Skeletal muscle tissue (tissue), 3 donors: ENCODE measurements at regions not wholly inside any gene's neighbourhood (a gene's known extent, or its start where the extent isn't known, plus 50 kb on each side); places are given as distances from the start of the nearest gene placed in this dataset.
"Not testable (repeated sequence)": the region's sequence is repeated elsewhere in the genome, so short reads cannot be mapped to it uniquely, and the experiment has no call there.

Experiments
- H3K27ac ChIP-seq: one replicate; pipeline ENCODE4 v1.7.0; 2013; ENCODE audit warnings: mild to moderate bottlenecking, low read depth, low read length, inconsistent platforms
- H3K27me3 ChIP-seq, 3 donors: one replicate each; pipeline ENCODE4 v1.7.0; 2013; ENCODE audit warnings: low read length in 3 of 3; ENCODE audit not compliant: control insufficient read depth in 3 of 3, insufficient read depth in 3 of 3
- H3K36me3 ChIP-seq, 3 donors: one replicate each; pipeline ENCODE4 v1.7.0; 2013; ENCODE audit warnings: low read length in 3 of 3; ENCODE audit not compliant: control insufficient read depth in 3 of 3, insufficient read depth in 3 of 3
- H3K4me1 ChIP-seq, 3 donors: one replicate each; pipeline ENCODE4 v1.7.0; 2013; ENCODE audit warnings: low read length in 3 of 3, mild to moderate bottlenecking in 3 of 3; ENCODE audit not compliant: control insufficient read depth in 3 of 3, insufficient read depth in 3 of 3
- H3K4me3 ChIP-seq, 3 donors: one replicate each; pipeline ENCODE4 v1.7.0; 2013; ENCODE audit warnings: low read length in 3 of 3
- H3K9ac ChIP-seq, 3 donors: one replicate each; pipeline ENCODE4 v1.7.0; 2013; ENCODE audit warnings: low read length in 3 of 3, mild to moderate bottlenecking in 3 of 3, moderate library complexity in 2 of 3, low read depth in 1 of 3
- H3K9me3 ChIP-seq, 3 donors: one replicate each; pipeline ENCODE4 v1.7.0; 2013; ENCODE audit warnings: low read length in 3 of 3; ENCODE audit not compliant: control insufficient read depth in 3 of 3
- donor health status: Osteomylitis.

GRCh38 chr5:92064993-92065392, 681.9 kb upstream of the ARRDC3 start:
- no peaks in the 10 kb centered on the region for H3K9me3 ChIP-seq
- no peaks in the 10 kb centered on the region for H3K36me3 ChIP-seq
- no peak overlapping the region for H3K27ac ChIP-seq
- H3K4me3 ChIP-seq, result no peak overlapping the region
- no peaks in the 10 kb centered on the region for H3K4me1 ChIP-seq
- no peak overlapping the region for H3K9ac ChIP-seq
- no peaks in the 10 kb centered on the region for H3K27me3 ChIP-seq

GRCh38 chr5:92051741-92052140, 668.6 kb upstream of the ARRDC3 start:
- H3K4me1 ChIP-seq, result no peaks in the 10 kb centered on the region
- no peaks in the 10 kb centered on the region for H3K27me3 ChIP-seq
- H3K36me3 ChIP-seq, result no peaks in the 10 kb centered on the region
- H3K27ac ChIP-seq, result no peak overlapping the region
- no peaks in the 10 kb centered on the region for H3K9me3 ChIP-seq
- no peak overlapping the region for H3K4me3 ChIP-seq
- H3K9ac ChIP-seq, result no peak overlapping the region

GRCh38 chr5:92050970-92051369, 667.9 kb upstream of the ARRDC3 start:
- no peaks in the 10 kb centered on the region for H3K36me3 ChIP-seq
- no peaks in the 10 kb centered on the region for H3K27me3 ChIP-seq
- H3K27ac ChIP-seq, result no peak overlapping the region
- H3K4me1 ChIP-seq, result no peaks in the 10 kb centered on the region
- H3K4me3 ChIP-seq, result no peak overlapping the region
- no peak overlapping the region for H3K9ac ChIP-seq
- no peaks in the 10 kb centered on the region for H3K9me3 ChIP-seq

GRCh38 chr5:92041911-92042660, 659.0 kb upstream of the ARRDC3 start:
- Histone ChIP-seq H3K27me3 (no peaks in the 10 kb centered on the region), H3K27ac (no peak overlapping the region), H3K4me3 (no peak overlapping the region), H3K36me3 (no peaks in the 10 kb centered on the region), H3K9me3 (no peaks in the 10 kb centered on the region), H3K9ac (no peak overlapping the region), H3K4me1 (no peaks in the 10 kb centered on the region)

GRCh38 chr5:92041206-92041605, 658.1 kb upstream of the ARRDC3 start:
- H3K27ac ChIP-seq, result no peak overlapping the region
- no peaks in the 10 kb centered on the region for H3K9me3 ChIP-seq
- no peaks in the 10 kb centered on the region for H3K36me3 ChIP-seq
- no peak overlapping the region for H3K4me3 ChIP-seq
- H3K27me3 ChIP-seq, result no peaks in the 10 kb centered on the region
- no peaks in the 10 kb centered on the region for H3K4me1 ChIP-seq
- no peak overlapping the region for H3K9ac ChIP-seq

GRCh38 chr5:92029792-92030191, 646.7 kb upstream of the ARRDC3 start:
- not testable (repeated sequence) for H3K4me3 ChIP-seq, H3K36me3 ChIP-seq, H3K4me1 ChIP-seq, H3K9ac ChIP-seq, H3K27ac ChIP-seq, H3K27me3 ChIP-seq, H3K9me3 ChIP-seq

- Histone ChIP-seq H3K36me3 (no peaks in the 10 kb centered on the region), H3K27ac (no peak overlapping the region), H3K4me1 (no peaks in the 10 kb centered on the region), H3K9ac (no peak overlapping the region), H3K4me3 (no peak overlapping the region), H3K9me3 (no peaks in the 10 kb centered on the region), H3K27me3 (no peaks in the 10 kb centered on the region)
Observed at GRCh38 chr5:92023555-92023954, 640.4 kb upstream of the ARRDC3 start.

GRCh38 chr5:92023141-92023471, 640.0 kb upstream of the ARRDC3 start:
- Histone ChIP-seq H3K9me3 (no peaks in the 10 kb centered on the region), H3K4me3 (no peak overlapping the region), H3K4me1 (no peaks in the 10 kb centered on the region), H3K36me3 (no peaks in the 10 kb centered on the region), H3K27ac (no peak overlapping the region), H3K9ac (no peak overlapping the region), H3K27me3 (no peaks in the 10 kb centered on the region)

GRCh38 chr5:92022415-92023140, 639.5 kb upstream of the ARRDC3 start:
- Histone ChIP-seq H3K9ac (no peak overlapping the region), H3K36me3 (no peaks in the 10 kb centered on the region), H3K9me3 (no peaks in the 10 kb centered on the region), H3K4me1 (no peaks in the 10 kb centered on the region), H3K4me3 (no peak overlapping the region), H3K27ac (no peak overlapping the region), H3K27me3 (no peaks in the 10 kb centered on the region)

GRCh38 chr5:92019376-92019990, 636.4 kb upstream of the ARRDC3 start:
- Histone ChIP-seq H3K27me3 (no peaks in the 10 kb centered on the region), H3K36me3 (no peaks in the 10 kb centered on the region), H3K27ac (no peak overlapping the region), H3K4me1 (no peaks in the 10 kb centered on the region), H3K9ac (no peak overlapping the region), H3K4me3 (no peak overlapping the region), H3K9me3 (no peaks in the 10 kb centered on the region)
